ENCODE measurements at regions not wholly inside any gene's neighbourhood (a gene's known extent, or its start where the extent isn't known, plus 50 kb on each side); places are given as distances from the start of the nearest gene placed in this dataset.
A peak's percentile ranks its signal among the peaks of the same experiment; 100 is the strongest.

DNA sequence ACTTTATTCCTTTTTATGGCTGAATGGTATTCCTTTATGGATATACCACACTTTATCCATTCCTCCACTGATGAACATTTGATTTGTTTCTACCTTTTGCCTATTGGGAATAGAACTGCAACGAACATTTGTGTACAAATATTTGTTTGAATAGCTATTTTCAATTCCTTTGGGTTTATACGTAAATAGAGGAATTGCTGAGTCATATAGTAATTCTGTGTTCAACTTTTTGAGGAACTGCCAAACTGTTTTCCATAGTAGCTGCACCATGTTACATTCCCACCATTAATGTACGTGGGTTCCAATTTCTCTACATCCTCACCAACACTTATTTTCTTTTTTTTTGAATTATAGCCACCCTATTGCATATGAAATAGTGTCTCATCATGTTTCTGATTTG lies 156.5 kb upstream of the ATP6AP2 start:
- no peak for DNase-seq (ENCODE audit: low spot score)
- intact Hi-C loops (cut with DNase I), result no loop called here

DNA sequence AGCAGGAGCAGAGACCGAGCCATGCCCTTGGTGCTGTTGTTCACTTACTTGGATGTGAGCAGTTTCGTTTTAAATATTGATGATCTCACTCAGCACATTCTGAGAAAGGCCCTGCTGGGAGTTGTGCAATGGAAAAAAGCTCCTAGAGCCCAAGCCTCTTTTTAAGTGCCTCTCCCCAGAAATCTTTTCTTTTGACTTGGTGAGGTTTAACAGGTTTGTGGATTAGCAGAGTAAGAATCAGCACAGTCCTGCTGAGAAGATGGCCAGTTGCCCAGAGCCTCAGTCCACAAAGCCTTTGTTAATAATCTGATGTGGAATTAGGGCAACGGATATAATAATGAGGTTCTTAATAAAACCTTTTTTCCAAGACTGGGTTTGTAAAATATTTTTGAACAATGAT lies 157.5 kb upstream of the ATP6AP2 start:
- intact Hi-C loops (cut with DNase I), result no loop called here

GRCh38 chrX:40422021-40422420 lies 158.7 kb upstream of the ATP6AP2 start:
- no peak for DNase-seq (ENCODE audit: low spot score)
- intact Hi-C loops (cut with DNase I), result no loop called here

More for the DNA sequence above, 157.5 kb upstream of the ATP6AP2 start:
- DNase-seq (ENCODE audit: low spot score), result no peak

- no peak for DNase-seq (ENCODE audit: low spot score)
Measured at GRCh38 chrX:40420899-40421729, 159.7 kb upstream of the ATP6AP2 start.

DNA sequence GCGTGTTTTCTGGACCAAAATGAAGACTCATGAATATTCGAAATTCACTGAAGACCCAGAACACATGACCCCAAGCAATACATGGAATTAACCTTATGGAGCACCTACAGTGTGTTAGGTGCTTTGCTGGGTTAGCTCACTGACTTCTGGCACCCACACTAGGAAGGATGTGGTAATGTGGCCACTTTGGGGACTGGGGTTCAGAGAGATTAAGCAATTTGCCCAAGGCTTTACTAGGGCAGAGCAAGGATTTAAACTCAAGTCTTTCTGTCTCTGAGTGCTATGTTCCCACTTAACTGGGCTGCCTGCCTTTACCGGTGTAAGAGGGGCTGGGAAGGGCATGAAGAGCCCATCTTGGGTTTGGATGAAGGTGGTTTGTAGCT lies 162.0 kb upstream of the ATP6AP2 start:
- DNase-seq (ENCODE audit: low spot score), result peak; percentile 3
- intact Hi-C loops (cut with DNase I), result no loop called here

More at GRCh38 chrX:40420899-40421729, 159.7 kb upstream of the ATP6AP2 start:
- intact Hi-C loops (cut with DNase I), result no loop called here

DNA sequence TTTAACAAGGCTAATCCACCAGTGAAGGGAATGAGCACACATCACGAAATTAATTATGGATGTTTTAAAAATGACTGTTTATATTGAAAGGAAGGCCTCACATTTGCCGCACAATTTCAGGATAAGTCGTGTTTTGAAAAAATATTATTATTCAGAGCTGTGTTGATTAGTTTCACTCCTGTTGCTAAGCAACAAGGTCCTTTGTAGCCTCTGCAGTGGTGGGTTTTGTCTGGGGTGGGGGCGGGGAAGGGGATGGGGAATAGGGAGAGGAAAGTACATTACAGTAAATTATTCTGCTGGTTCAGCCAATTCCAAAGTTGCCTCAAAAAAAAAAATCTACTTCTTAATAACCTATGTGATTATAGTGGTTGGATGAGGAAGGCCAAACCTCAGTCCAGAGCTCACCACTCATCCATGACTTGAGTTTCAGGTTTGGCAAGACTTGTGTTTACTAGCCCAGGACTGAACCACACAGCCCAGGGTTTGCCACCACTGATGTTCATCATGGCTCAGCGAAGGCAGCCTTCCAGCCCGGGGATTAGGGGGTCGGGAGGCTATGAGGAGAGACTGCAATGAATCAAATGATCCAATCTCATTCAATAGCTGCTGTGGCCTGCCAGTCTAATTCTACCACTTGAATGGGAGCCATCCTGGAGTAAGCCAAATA lies 162.5 kb upstream of the ATP6AP2 start:
- intact Hi-C loops (cut with DNase I), result no loop called here
- no peak for DNase-seq (ENCODE audit: low spot score)

- no peak for DNase-seq (ENCODE audit: low spot score)
- intact Hi-C loops (cut with DNase I), result no loop called here
Measured at GRCh38 chrX:40415675-40416074, 165.1 kb upstream of the ATP6AP2 start.

DNA sequence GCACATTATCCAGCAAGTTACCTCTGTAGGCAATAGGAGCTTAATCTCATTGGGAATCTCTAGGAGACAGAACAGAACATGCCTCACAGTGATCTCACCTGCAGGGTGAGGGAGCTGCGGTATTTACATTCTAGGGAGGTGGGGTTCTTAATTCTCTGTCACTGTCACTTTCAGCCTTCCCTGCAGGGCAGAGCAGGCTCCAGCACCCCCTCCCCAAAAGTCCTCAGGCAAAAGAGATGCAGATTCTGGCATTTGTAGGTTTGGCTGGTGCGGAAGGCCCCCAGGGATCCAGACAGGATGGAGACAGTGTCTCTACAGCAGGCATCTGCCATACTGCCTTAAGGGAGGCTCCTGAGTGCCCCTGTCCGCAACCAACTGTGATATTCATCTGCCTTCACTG lies 166.4 kb upstream of the ATP6AP2 start:
- no peak for DNase-seq (ENCODE audit: low spot score)
- intact Hi-C loops (cut with DNase I), result no loop called here

DNA sequence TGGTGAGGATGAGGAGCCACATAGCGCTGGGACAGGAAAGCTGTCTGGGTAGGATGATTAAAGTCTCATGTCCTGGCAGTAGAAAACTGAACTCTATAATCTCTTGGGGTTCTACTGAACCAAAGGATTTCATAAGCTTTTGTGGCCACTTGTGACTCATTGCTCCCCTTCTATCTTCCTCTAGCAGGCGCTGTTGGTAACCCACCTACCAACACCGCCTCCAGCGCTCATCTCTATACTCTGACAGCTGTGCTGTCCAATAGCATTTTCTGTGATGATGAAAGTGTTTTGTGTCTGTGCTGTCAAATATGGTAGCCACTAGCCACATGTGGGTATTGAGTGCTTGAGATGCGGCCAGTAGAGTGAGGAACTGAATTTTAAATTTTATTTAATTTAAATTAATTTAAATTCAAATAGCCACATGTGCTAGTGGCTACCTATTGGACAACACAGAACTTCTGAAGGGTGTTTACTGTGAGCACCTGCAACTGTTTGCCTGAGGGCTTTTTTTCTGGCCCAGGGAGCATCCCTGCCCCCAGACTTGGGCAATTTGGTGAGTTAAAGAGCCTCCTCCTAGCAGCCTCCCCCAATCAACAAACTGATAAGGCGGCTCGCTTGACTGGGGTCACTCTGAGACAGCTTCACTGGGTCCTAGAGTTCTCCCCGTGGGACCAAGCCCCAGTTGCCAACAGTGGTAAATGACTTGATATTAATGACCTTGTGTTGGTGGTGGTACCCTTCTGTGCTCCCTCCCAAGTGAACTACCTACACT lies 169.2 kb upstream of the ATP6AP2 start:
- no peak for DNase-seq (ENCODE audit: low spot score)
- intact Hi-C loops (cut with DNase I), result no loop called here

DNA sequence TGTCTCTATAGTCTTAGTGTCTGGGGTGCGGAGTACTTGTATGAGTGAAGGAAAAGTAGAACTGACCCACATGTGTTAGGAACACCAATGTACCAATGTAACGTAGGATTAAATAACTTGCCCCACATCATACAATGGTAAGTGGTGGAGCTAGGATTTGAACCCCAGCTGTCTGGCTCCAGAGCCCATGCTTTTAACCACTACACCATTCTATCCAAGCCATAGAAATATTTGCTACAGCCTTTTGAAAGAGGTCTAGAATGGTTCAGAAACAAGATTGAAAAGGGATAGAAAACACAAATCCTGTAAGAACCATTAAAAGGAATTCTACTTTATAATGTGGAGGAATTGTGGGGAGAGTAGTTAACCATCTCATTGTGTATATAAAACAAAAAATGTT lies 169.9 kb upstream of the ATP6AP2 start:
- no peak for DNase-seq (ENCODE audit: low spot score)
- intact Hi-C loops (cut with DNase I), result no loop called here

DNA sequence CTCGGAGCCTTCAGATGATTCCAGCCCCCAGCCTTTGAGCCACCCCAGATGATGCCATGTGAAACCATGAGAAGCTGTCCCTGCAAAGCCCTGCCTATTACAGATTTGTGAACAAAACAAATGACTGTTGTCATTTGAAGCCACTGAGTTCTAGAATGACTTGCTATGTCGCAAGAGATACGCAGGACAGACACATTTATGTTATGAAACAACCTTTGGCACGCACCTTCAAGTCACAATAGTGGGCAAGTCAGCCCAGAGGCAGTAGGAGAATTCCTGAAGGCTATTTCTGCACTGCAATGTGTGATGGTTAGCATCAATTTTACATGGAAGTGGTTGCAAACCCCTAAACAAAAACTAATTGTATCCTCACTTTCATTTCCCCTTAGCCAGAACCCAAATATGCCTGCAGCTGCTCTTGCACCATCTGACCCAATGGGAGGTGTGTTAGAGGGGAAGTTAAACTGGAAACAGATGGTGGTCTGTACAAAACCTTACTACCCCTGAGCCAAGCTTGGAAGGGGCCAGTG lies 174.4 kb upstream of the ATP6AP2 start:
- intact Hi-C loops (cut with DNase I), result no loop called here
- no peak for DNase-seq (ENCODE audit: low spot score)

DNA sequence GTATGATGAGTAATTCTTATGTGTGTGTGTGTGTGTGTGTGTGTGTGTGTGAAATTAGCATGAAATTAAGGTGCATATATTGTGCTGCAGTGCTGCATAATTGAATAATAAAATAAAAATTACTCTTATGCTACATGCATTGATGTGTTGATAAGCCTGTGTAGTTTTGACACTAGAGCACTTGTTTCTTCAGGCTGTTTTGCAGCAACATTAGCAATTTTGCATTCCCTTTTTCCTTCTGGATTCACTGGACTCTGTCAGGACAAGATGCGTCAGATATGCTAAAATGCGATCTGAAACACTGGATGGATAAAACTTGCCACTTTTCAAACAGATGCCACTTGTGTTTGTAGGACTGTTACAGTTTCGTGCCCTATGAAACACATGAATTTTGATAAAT lies 175.4 kb upstream of the ATP6AP2 start:
- DNase-seq (ENCODE audit: low spot score), result no peak
- intact Hi-C loops (cut with DNase I), result no loop called here

DNA sequence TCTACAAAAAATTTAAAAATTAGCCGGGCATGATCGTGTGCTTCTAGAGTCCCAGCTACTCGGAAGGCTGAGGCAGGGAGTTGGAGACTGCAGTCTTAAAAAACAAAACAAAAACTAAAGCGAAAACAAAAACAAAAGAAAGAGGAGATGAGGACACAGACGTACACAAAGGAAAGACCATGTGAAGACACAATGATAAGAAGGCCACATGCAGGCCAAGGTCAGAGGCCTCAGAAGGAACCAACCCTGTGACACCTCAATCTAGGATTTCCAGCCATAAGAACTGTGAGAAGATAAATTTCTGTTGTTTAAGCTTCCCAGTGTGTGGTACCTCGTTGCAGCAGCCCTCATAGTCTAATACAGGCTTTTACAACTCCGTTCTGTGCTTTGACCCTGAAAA lies 177.0 kb upstream of the ATP6AP2 start:
- no peak for DNase-seq (ENCODE audit: low spot score)
- intact Hi-C loops (cut with DNase I), result no loop called here

- intact Hi-C loops (cut with DNase I), result no loop called here
- DNase-seq (ENCODE audit: low spot score), result no peak
Measured at GRCh38 chrX:40402831-40403533, 177.8 kb upstream of the ATP6AP2 start.

DNA sequence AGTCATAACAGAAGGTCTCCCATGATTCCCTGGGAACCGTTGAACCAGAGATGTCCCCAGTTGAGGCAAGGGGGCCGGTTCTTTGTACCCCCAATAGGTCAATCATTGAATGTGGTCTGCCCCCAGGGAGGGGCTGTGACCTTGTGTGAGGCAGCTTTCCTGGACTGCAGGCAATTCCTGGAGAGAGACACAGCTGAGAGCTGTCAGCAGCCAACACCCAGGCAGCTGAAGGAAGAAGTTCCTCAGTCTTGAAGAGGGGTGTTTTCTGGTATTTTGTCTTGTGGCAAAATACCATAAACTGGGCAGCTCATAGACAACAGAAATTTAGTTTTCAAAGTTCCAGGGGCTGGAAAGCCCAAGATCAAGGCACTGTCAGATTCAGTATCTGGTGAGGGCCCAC lies 185.7 kb upstream of the ATP6AP2 start:
- no peak for DNase-seq (ENCODE audit: low spot score)
- intact Hi-C loops (cut with DNase I), result no loop called here

DNA sequence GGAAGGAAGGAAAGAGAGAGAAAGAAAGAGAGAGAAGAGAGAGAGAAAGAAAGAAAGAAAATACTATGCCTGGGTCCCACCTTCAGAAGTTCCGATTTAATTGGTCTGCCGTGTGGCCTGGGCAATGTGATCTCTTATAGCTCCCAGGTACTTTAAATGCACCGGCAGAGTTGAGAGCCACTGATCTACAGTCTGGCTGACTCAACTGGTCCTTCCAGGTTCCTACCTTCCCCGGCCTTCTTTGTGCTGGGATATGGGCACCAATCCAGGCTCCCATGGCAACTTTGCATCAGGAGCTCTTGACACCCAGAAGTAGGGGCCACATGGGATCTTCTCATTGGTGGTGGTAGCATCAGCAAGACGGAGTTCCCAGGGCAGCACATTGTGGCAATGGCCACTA lies 186.5 kb upstream of the ATP6AP2 start:
- DNase-seq (ENCODE audit: low spot score), result no peak
- intact Hi-C loops (cut with DNase I), result no loop called here

DNA sequence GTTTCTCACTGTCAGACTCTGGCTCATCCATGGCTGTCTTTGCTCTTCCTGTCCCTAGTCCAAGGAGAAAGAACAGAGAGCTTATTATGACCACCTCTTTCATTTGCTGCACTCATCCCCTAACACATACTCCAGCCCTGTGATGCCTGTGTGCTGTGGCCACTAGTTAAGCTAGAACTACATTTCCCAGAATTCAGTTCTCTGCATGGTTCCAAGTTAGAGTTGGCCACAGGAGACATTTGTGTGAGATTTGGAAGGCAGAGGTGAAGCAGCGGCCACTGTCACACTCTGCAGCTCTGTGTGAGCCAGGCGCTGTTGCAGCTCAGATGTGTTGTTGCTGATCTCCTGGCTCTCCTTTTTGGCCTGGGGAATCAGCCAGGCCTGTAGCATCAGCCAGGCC lies 188.2 kb upstream of the ATP6AP2 start:
- intact Hi-C loops (cut with DNase I), result no loop called here
- DNase-seq (ENCODE audit: low spot score), result no peak

GRCh38 chrX:40391662-40392061 lies 189.1 kb upstream of the ATP6AP2 start:
- intact Hi-C loops (cut with DNase I), result no loop called here
- no peak for DNase-seq (ENCODE audit: low spot score)

- intact Hi-C loops (cut with DNase I), result no loop called here
- no peak for DNase-seq (ENCODE audit: low spot score)
Measured at GRCh38 chrX:40389555-40389954, 191.2 kb upstream of the ATP6AP2 start.

DNA sequence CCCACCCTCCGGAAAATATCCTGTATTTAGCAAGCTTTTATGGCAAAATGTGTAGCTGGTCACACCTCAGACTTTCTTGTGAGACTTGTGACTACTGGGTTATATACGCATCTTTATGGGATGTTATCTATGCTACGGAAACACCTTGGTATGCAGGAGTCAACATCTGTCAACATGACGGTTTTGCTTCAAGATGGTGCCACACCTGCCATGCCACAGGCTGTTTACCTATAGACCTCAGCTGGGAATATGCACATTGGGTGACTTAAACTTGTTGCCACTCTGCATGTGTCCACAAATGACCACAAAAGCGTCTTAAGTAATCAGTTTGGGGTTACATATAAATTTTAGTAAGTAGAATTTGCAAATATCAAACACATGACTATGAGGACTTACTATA lies 192.3 kb upstream of the ATP6AP2 start:
- no peak for DNase-seq (ENCODE audit: low spot score)
- intact Hi-C loops (cut with DNase I), result no loop called here

Data from cardiac septum (tissue), 1 donor.